SU-DHL-6 (cell line): ENCODE measurements at regions not wholly inside any gene's neighbourhood (a gene's known extent, or its start where the extent isn't known, plus 50 kb on each side); places are given as distances from the start of the nearest gene placed in this dataset.

ENCODE experiments used
- H2AFZ ChIP-seq: fragments of 200-600 bp; sonication (generic); 2 replicates; pipeline ENCODE4 v1.6.1; 2014; ENCODE audit warnings: low read depth, mild to moderate bottlenecking, moderate library complexity, mixed read lengths, antibody characterized with exemption, low read length; ENCODE audit not compliant: severe bottlenecking
- H3F3A ChIP-seq: fragments of 200-600 bp; shearing (Covaris generic); 2 replicates; pipeline ENCODE4 v1.6.0; 2016; ENCODE audit warnings: antibody characterized with exemption, mild to moderate bottlenecking; ENCODE audit not compliant: insufficient read depth
- H3K27ac ChIP-seq: fragments of 200-600 bp; sonication (generic); 2 replicates; pipeline ENCODE4 v1.5.1; 2016; ENCODE audit warnings: low read depth, mild to moderate bottlenecking, low read length, moderate library complexity, mixed read lengths
- H3K27me3 ChIP-seq: fragments of 200-600 bp; sonication (generic), shearing (Covaris generic); 2 replicates; pipeline ENCODE4 v1.6.0; 2014; ENCODE audit warnings: mild to moderate bottlenecking, low read length
- H3K36me3 ChIP-seq: fragments of 200-600 bp; sonication (generic); 2 replicates; pipeline ENCODE4 v1.6.1; 2014; ENCODE audit warnings: mild to moderate bottlenecking, low read length, mixed read lengths
- H3K4me2 ChIP-seq: fragments of 300-600, 200-600 bp; shearing (Covaris generic), sonication (generic); 2 replicates; pipeline ENCODE4 v1.6.0; 2014; ENCODE audit warnings: low read length, low read depth, mild to moderate bottlenecking; ENCODE audit not compliant: poor library complexity, severe bottlenecking
- H3K4me3 ChIP-seq: fragments of 200-600 bp; sonication (generic); 2 replicates; pipeline ENCODE4 v1.5.1; 2014; ENCODE audit warnings: antibody characterized with exemption, low read length, mild to moderate bottlenecking, mixed read lengths; ENCODE audit not compliant: insufficient read depth, poor library complexity, severe bottlenecking
- H3K79me2 ChIP-seq: fragments of 200-600 bp; sonication (generic); 2 replicates; pipeline ENCODE4 v1.6.1; 2014; ENCODE audit warnings: mild to moderate bottlenecking, low read length, moderate library complexity; ENCODE audit not compliant: insufficient read depth
- H3K9ac ChIP-seq: fragments of 200-600 bp; sonication (generic); 2 replicates; pipeline ENCODE4 v1.7.0; 2014; ENCODE audit warnings: mild to moderate bottlenecking, low read length
- H3K9me2 ChIP-seq: fragments of 200-600 bp; sonication (generic); replicated peaks from 2 replicates; pipeline ENCODE4 v1.6.1; 2014; ENCODE audit warnings: low read length; ENCODE audit not compliant: insufficient read depth
- H3K9me3 ChIP-seq: fragments of 200-600 bp; sonication (generic); 2 replicates; pipeline ENCODE4 v1.6.1; 2014; ENCODE audit warnings: low read length, mixed read lengths; ENCODE audit not compliant: insufficient read depth
- H4K20me1 ChIP-seq: fragments of 200-600 bp; sonication (generic); 2 replicates; pipeline ENCODE4 v1.6.1; 2014; ENCODE audit warnings: low read depth, mild to moderate bottlenecking, antibody characterized with exemption, low read length, moderate library complexity, mixed read lengths
- CTCF ChIP-seq: fragments of 200-600 bp; sonication (generic); IDR thresholded peaks from one replicate; pipeline ENCODE4 v1.5.1; 2017; ENCODE audit warnings: antibody characterized with exemption, mild to moderate bottlenecking, low read length, moderate library complexity; ENCODE audit not compliant: insufficient read depth, poor library complexity, severe bottlenecking
- EZH2phosphoT487 ChIP-seq: fragments of 200-600 bp; sonication (generic), shearing (Covaris generic); conservative IDR thresholded peaks from 2 replicates; pipeline ENCODE4 v1.6.1; 2018; ENCODE audit warnings: mild to moderate bottlenecking, antibody characterized with exemption, low read length, moderate library complexity, mixed read lengths

GRCh38 chr2:196558497-196558896 lies 81.0 kb upstream of the CCDC150 start:
- H3K4me2 ChIP-seq: no peak overlapping the region
- H2AFZ ChIP-seq: no peak overlapping the region
- H3K9me2 ChIP-seq: no peaks in the 10 kb centered on the region
- no peaks in the 10 kb centered on the region for H3K36me3 ChIP-seq
- H3K9me3 ChIP-seq: no peaks in the 10 kb centered on the region
- no peaks in the 10 kb centered on the region for H3K79me2 ChIP-seq
- no peaks in the 10 kb centered on the region for H3F3A ChIP-seq
- TF ChIP-seq EZH2phosphoT487 (no peak), CTCF (no peak)
- H4K20me1 ChIP-seq: no peaks in the 10 kb centered on the region
- H3K27ac ChIP-seq: no peak overlapping the region
- H3K27me3 ChIP-seq: no peaks in the 10 kb centered on the region
- no peak overlapping the region for H3K4me3 ChIP-seq
- H3K9ac ChIP-seq: no peak overlapping the region

GRCh38 chr2:196563876-196564275 lies 75.6 kb upstream of the CCDC150 start:
- H3K4me2 ChIP-seq: no peak overlapping the region
- no peaks in the 10 kb centered on the region for H3F3A ChIP-seq
- no peak overlapping the region for H2AFZ ChIP-seq
- H3K9me2 ChIP-seq: no peaks in the 10 kb centered on the region
- no peak overlapping the region for H3K27ac ChIP-seq
- no peaks in the 10 kb centered on the region for H3K27me3 ChIP-seq
- H3K9me3 ChIP-seq: no peaks in the 10 kb centered on the region
- no peak overlapping the region for H3K9ac ChIP-seq
- no peaks in the 10 kb centered on the region for H3K79me2 ChIP-seq
- no peak overlapping the region for H3K4me3 ChIP-seq
- H4K20me1 ChIP-seq: no peaks in the 10 kb centered on the region
- H3K36me3 ChIP-seq: no peaks in the 10 kb centered on the region
- TF ChIP-seq EZH2phosphoT487 (no peak), CTCF (no peak)

GRCh38 chr2:196565106-196565765 lies 74.3 kb upstream of the CCDC150 start:
- TF ChIP-seq CTCF (no peak), EZH2phosphoT487 (no peak)
- H2AFZ ChIP-seq: no peak overlapping the region
- no peaks in the 10 kb centered on the region for H3F3A ChIP-seq
- no peaks in the 10 kb centered on the region for H3K36me3 ChIP-seq
- H3K9me2 ChIP-seq: no peaks in the 10 kb centered on the region
- H3K9me3 ChIP-seq: no peaks in the 10 kb centered on the region
- no peak overlapping the region for H3K4me2 ChIP-seq
- no peaks in the 10 kb centered on the region for H4K20me1 ChIP-seq
- H3K4me3 ChIP-seq: no peak overlapping the region
- H3K9ac ChIP-seq: no peak overlapping the region
- H3K27me3 ChIP-seq: no peaks in the 10 kb centered on the region
- H3K79me2 ChIP-seq: no peaks in the 10 kb centered on the region
- H3K27ac ChIP-seq: no peak overlapping the region
